ENCODE measurements at regions not wholly inside any gene's neighbourhood (a gene's known extent, or its start where the extent isn't known, plus 50 kb on each side); places are given as distances from the start of the nearest gene placed in this dataset.

- no peak overlapping the region for H3K27ac ChIP-seq (ENCODE audit: low read depth, low read length)
- no peak overlapping the region for H3K4me3 ChIP-seq (ENCODE audit: low read length in 3 of 3)
- no peak overlapping the region for H3K9ac ChIP-seq (ENCODE audit: low read depth in 1 of 3, low read length in 3 of 3)
- H3K4me1 ChIP-seq (ENCODE audit: control insufficient read depth in 3 of 3, insufficient read depth in 3 of 3, low read length in 3 of 3): peaks cover 0 to 3% (median 0%) of the 10 kb centered on the region in 3 donors
- H3K9me3 ChIP-seq (ENCODE audit: control insufficient read depth in 3 of 3, low read length in 3 of 3): no peaks in the 10 kb centered on the region
- H3K36me3 ChIP-seq (ENCODE audit: control insufficient read depth in 3 of 3, insufficient read depth in 3 of 3, low read length in 3 of 3): no peaks in the 10 kb centered on the region
- no peaks in the 10 kb centered on the region for H3K27me3 ChIP-seq (ENCODE audit: control insufficient read depth in 3 of 3, insufficient read depth in 3 of 3, low read length in 3 of 3)
These were observed 172.0 kb downstream of the DLEU7 start for GRCh38 chr13:50671497-50671850.

- Histone ChIP-seq H3K27ac (ENCODE audit: low read depth, low read length) (no peak overlapping the region), H3K4me1 (ENCODE audit: control insufficient read depth in 3 of 3, insufficient read depth in 3 of 3, low read length in 3 of 3) (peaks cover 0 to 3% (median 2%) of the 10 kb centered on the region in 3 donors), H3K27me3 (ENCODE audit: control insufficient read depth in 3 of 3, insufficient read depth in 3 of 3, low read length in 3 of 3) (no peaks in the 10 kb centered on the region), H3K9ac (ENCODE audit: low read depth in 1 of 3, low read length in 3 of 3) (no peak overlapping the region), H3K4me3 (ENCODE audit: low read length in 3 of 3) (no peak overlapping the region), H3K36me3 (ENCODE audit: control insufficient read depth in 3 of 3, insufficient read depth in 3 of 3, low read length in 3 of 3) (no peaks in the 10 kb centered on the region), H3K9me3 (ENCODE audit: control insufficient read depth in 3 of 3, low read length in 3 of 3) (no peaks in the 10 kb centered on the region)
These were observed 171.5 kb downstream of the DLEU7 start for GRCh38 chr13:50672025-50672424.

DNA sequence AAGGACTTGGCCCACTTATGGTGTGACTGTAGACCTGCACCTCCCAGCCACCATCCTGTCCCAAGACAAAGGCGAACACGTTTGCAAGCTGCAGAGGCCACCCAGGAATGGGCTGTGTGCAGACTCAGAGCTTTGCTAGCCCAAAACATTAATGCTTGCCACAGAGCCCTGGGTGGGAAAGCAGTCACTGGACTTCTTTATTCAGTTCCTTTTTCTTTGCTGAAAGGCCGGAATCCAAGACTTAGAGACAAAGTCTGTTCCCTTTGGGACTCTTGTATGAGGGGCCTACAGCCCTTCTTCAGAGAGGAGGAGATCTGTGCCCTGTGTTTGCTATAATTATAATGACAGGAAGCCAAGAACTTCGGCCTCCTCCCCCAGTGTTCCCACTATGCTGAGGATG is 167.8 kb downstream of the DLEU7 start:
- H3K9ac ChIP-seq (ENCODE audit: low read depth in 1 of 3, low read length in 3 of 3): no peak overlapping the region
- peaks cover 3 to 4% (median 3%) of the 10 kb centered on the region in 3 donors for H3K4me1 ChIP-seq (ENCODE audit: control insufficient read depth in 3 of 3, insufficient read depth in 3 of 3, low read length in 3 of 3)
- H3K4me3 ChIP-seq (ENCODE audit: low read length in 3 of 3): no peak overlapping the region
- no peaks in the 10 kb centered on the region for H3K36me3 ChIP-seq (ENCODE audit: control insufficient read depth in 3 of 3, insufficient read depth in 3 of 3, low read length in 3 of 3)
- H3K27ac ChIP-seq (ENCODE audit: low read depth, low read length): no peak overlapping the region
- H3K9me3 ChIP-seq (ENCODE audit: control insufficient read depth in 3 of 3, low read length in 3 of 3): no peaks in the 10 kb centered on the region
- no peaks in the 10 kb centered on the region for H3K27me3 ChIP-seq (ENCODE audit: control insufficient read depth in 3 of 3, insufficient read depth in 3 of 3, low read length in 3 of 3)

DNA sequence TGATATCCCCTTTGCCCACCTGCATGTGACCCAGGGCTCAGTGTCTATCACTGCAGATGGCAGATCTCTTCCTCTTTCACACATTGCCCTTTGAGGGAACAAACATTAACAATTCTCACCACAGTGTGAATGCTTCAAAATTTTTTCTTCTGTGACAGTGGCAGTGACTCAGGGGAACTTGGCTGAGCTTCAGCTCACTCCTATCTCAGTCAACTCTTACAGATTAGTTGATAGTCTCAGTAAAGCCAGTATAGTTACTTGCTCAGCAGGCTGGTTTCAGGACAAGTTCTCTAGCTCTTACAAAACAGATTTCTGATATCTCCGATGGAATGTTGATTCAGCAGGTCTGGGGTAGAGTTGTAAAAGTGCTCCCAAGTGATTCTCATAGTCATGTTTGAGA is 166.9 kb downstream of the DLEU7 start:
- H3K27ac ChIP-seq (ENCODE audit: low read depth, low read length): no peak overlapping the region
- H3K27me3 ChIP-seq (ENCODE audit: control insufficient read depth in 3 of 3, insufficient read depth in 3 of 3, low read length in 3 of 3): no peaks in the 10 kb centered on the region
- no peaks in the 10 kb centered on the region for H3K9me3 ChIP-seq (ENCODE audit: control insufficient read depth in 3 of 3, low read length in 3 of 3)
- H3K4me3 ChIP-seq (ENCODE audit: low read length in 3 of 3): no peak overlapping the region
- H3K36me3 ChIP-seq (ENCODE audit: control insufficient read depth in 3 of 3, insufficient read depth in 3 of 3, low read length in 3 of 3): no peaks in the 10 kb centered on the region
- H3K4me1 ChIP-seq (ENCODE audit: control insufficient read depth in 3 of 3, insufficient read depth in 3 of 3, low read length in 3 of 3): peaks cover 3 to 4% (median 3%) of the 10 kb centered on the region in 3 donors
- H3K9ac ChIP-seq (ENCODE audit: low read depth in 1 of 3, low read length in 3 of 3): no peak overlapping the region

GRCh38 chr13:50677258-50677657 is 166.2 kb downstream of the DLEU7 start:
- Histone ChIP-seq H3K27me3 (ENCODE audit: control insufficient read depth in 3 of 3, insufficient read depth in 3 of 3, low read length in 3 of 3) (no peaks in the 10 kb centered on the region), H3K36me3 (ENCODE audit: control insufficient read depth in 3 of 3, insufficient read depth in 3 of 3, low read length in 3 of 3) (no peaks in the 10 kb centered on the region), H3K4me1 (ENCODE audit: control insufficient read depth in 3 of 3, insufficient read depth in 3 of 3, low read length in 3 of 3) (peaks cover 3 to 4% (median 3%) of the 10 kb centered on the region in 3 donors), H3K9ac (ENCODE audit: low read depth in 1 of 3, low read length in 3 of 3) (no peak overlapping the region), H3K9me3 (ENCODE audit: control insufficient read depth in 3 of 3, low read length in 3 of 3) (no peaks in the 10 kb centered on the region), H3K4me3 (ENCODE audit: low read length in 3 of 3) (no peak overlapping the region), H3K27ac (ENCODE audit: low read depth, low read length) (no peak overlapping the region)

GRCh38 chr13:50677687-50678463 is 165.6 kb downstream of the DLEU7 start:
- no peaks in the 10 kb centered on the region for H3K9me3 ChIP-seq (ENCODE audit: control insufficient read depth in 3 of 3, low read length in 3 of 3)
- no peaks in the 10 kb centered on the region for H3K27me3 ChIP-seq (ENCODE audit: control insufficient read depth in 3 of 3, insufficient read depth in 3 of 3, low read length in 3 of 3)
- no peaks in the 10 kb centered on the region for H3K36me3 ChIP-seq (ENCODE audit: control insufficient read depth in 3 of 3, insufficient read depth in 3 of 3, low read length in 3 of 3)
- peaks cover 3 to 4% (median 3%) of the 10 kb centered on the region in 3 donors for H3K4me1 ChIP-seq (ENCODE audit: control insufficient read depth in 3 of 3, insufficient read depth in 3 of 3, low read length in 3 of 3)
- no peak overlapping the region for H3K9ac ChIP-seq (ENCODE audit: low read depth in 1 of 3, low read length in 3 of 3)
- no peak overlapping the region for H3K27ac ChIP-seq (ENCODE audit: low read depth, low read length)
- H3K4me3 ChIP-seq (ENCODE audit: low read length in 3 of 3): no peak overlapping the region

GRCh38 chr13:50678464-50679162 is 164.9 kb downstream of the DLEU7 start:
- Histone ChIP-seq H3K9me3 (ENCODE audit: control insufficient read depth in 3 of 3, low read length in 3 of 3) (no peaks in the 10 kb centered on the region), H3K4me3 (ENCODE audit: low read length in 3 of 3) (no peak overlapping the region), H3K36me3 (ENCODE audit: control insufficient read depth in 3 of 3, insufficient read depth in 3 of 3, low read length in 3 of 3) (no peaks in the 10 kb centered on the region), H3K4me1 (ENCODE audit: control insufficient read depth in 3 of 3, insufficient read depth in 3 of 3, low read length in 3 of 3) (peaks cover 3 to 4% (median 3%) of the 10 kb centered on the region in 3 donors), H3K27me3 (ENCODE audit: control insufficient read depth in 3 of 3, insufficient read depth in 3 of 3, low read length in 3 of 3) (no peaks in the 10 kb centered on the region), H3K9ac (ENCODE audit: low read depth in 1 of 3, low read length in 3 of 3) (no peak overlapping the region), H3K27ac (ENCODE audit: low read depth, low read length) (no peak overlapping the region)

GRCh38 chr13:50679321-50679720 is 164.2 kb downstream of the DLEU7 start:
- H3K27me3 ChIP-seq (ENCODE audit: control insufficient read depth in 3 of 3, insufficient read depth in 3 of 3, low read length in 3 of 3): no peaks in the 10 kb centered on the region
- no peak overlapping the region for H3K27ac ChIP-seq (ENCODE audit: low read depth, low read length)
- no peaks in the 10 kb centered on the region for H3K36me3 ChIP-seq (ENCODE audit: control insufficient read depth in 3 of 3, insufficient read depth in 3 of 3, low read length in 3 of 3)
- H3K4me3 ChIP-seq (ENCODE audit: low read length in 3 of 3): no peak overlapping the region
- peaks cover 4 to 9% (median 6%) of the 10 kb centered on the region in 3 donors for H3K4me1 ChIP-seq (ENCODE audit: control insufficient read depth in 3 of 3, insufficient read depth in 3 of 3, low read length in 3 of 3)
- no peaks in the 10 kb centered on the region for H3K9me3 ChIP-seq (ENCODE audit: control insufficient read depth in 3 of 3, low read length in 3 of 3)
- H3K9ac ChIP-seq (ENCODE audit: low read depth in 1 of 3, low read length in 3 of 3): no peak overlapping the region

DNA sequence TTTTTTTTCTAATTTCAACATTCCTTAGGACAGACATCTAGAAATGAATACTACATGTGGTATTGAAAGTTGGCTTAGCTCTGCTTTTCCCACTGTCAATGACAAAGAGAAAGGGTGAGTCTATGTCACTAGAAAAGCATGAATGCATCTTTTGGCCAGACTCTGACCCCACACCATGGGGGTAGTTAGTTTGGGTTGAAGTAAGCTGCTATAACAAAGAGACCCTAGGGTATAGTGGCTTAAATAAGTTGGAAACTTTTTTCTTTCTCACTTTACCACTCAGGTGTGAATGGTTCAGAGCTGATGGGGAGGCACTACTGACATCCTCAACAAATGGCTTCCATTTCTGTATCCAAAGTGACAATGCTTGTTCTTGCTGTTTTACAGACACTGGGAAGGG is 161.5 kb downstream of the DLEU7 start:
- H3K27ac ChIP-seq (ENCODE audit: low read depth, low read length): no peak overlapping the region
- no peaks in the 10 kb centered on the region for H3K27me3 ChIP-seq (ENCODE audit: control insufficient read depth in 3 of 3, insufficient read depth in 3 of 3, low read length in 3 of 3)
- no peaks in the 10 kb centered on the region for H3K9me3 ChIP-seq (ENCODE audit: control insufficient read depth in 3 of 3, low read length in 3 of 3)
- peaks cover 6 to 13% (median 11%) of the 10 kb centered on the region in 3 donors for H3K4me1 ChIP-seq (ENCODE audit: control insufficient read depth in 3 of 3, insufficient read depth in 3 of 3, low read length in 3 of 3)
- no peaks in the 10 kb centered on the region for H3K36me3 ChIP-seq (ENCODE audit: control insufficient read depth in 3 of 3, insufficient read depth in 3 of 3, low read length in 3 of 3)
- H3K4me3 ChIP-seq (ENCODE audit: low read length in 3 of 3): no peak overlapping the region
- H3K9ac ChIP-seq (ENCODE audit: low read depth in 1 of 3, low read length in 3 of 3): no peak overlapping the region

- no peaks in the 10 kb centered on the region for H3K36me3 ChIP-seq (ENCODE audit: control insufficient read depth in 3 of 3, insufficient read depth in 3 of 3, low read length in 3 of 3)
- H3K27me3 ChIP-seq (ENCODE audit: control insufficient read depth in 3 of 3, insufficient read depth in 3 of 3, low read length in 3 of 3): no peaks in the 10 kb centered on the region
- no peak overlapping the region for H3K27ac ChIP-seq (ENCODE audit: low read depth, low read length)
These were observed 160.5 kb downstream of the DLEU7 start for GRCh38 chr13:50682966-50683365.

More at GRCh38 chr13:50682966-50683365, 160.5 kb downstream of the DLEU7 start:
- no peak overlapping the region for H3K4me3 ChIP-seq (ENCODE audit: low read length in 3 of 3)
- H3K9ac ChIP-seq (ENCODE audit: low read depth in 1 of 3, low read length in 3 of 3): no peak overlapping the region
- H3K9me3 ChIP-seq (ENCODE audit: control insufficient read depth in 3 of 3, low read length in 3 of 3): no peaks in the 10 kb centered on the region
- peaks cover 4 to 13% (median 10%) of the 10 kb centered on the region in 3 donors for H3K4me1 ChIP-seq (ENCODE audit: control insufficient read depth in 3 of 3, insufficient read depth in 3 of 3, low read length in 3 of 3)
